Muscle layer of colon (tissue), 2 donors: ENCODE measurements at regions not wholly inside any gene's neighbourhood (a gene's known extent, or its start where the extent isn't known, plus 50 kb on each side); places are given as distances from the start of the nearest gene placed in this dataset.

Source experiments
- H3K27ac ChIP-seq: one replicate; pipeline ENCODE4 v1.7.0; 2013; ENCODE audit warnings: low read depth, mild to moderate bottlenecking, low read length, moderate library complexity
- H3K27me3 ChIP-seq, 2 donors: one replicate each; pipeline ENCODE4 v1.7.0; 2013; ENCODE audit warnings: low read length in 2 of 2, mild to moderate bottlenecking in 2 of 2; ENCODE audit not compliant: insufficient read depth in 2 of 2, control insufficient read depth in 1 of 2
- H3K36me3 ChIP-seq: one replicate; pipeline ENCODE4 v1.7.0; 2013; ENCODE audit warnings: mild to moderate bottlenecking, low read length; ENCODE audit not compliant: insufficient read depth
- H3K4me1 ChIP-seq: one replicate; pipeline ENCODE4 v1.7.0; 2013; ENCODE audit warnings: mild to moderate bottlenecking, low read length; ENCODE audit not compliant: insufficient read depth
- H3K4me3 ChIP-seq, 2 donors: one replicate each; pipeline ENCODE4 v1.7.0; 2013; ENCODE audit warnings: low read length in 2 of 2, low read depth in 1 of 2, mild to moderate bottlenecking in 1 of 2, moderate library complexity in 1 of 2
- H3K9ac ChIP-seq: one replicate; pipeline ENCODE4 v1.7.0; 2013; ENCODE audit warnings: low read length
- H3K9me3 ChIP-seq: one replicate; pipeline ENCODE4 v1.7.0; 2013; ENCODE audit warnings: mild to moderate bottlenecking, low read length
- donor health status: abdominal sarcoma.
- donor health status: Adenocarcinoma of cecum.

- Histone ChIP-seq H3K4me3 (no peak overlapping the region), H3K9me3 (no peaks in the 10 kb centered on the region), H3K9ac (no peak overlapping the region), H3K36me3 (no peaks in the 10 kb centered on the region), H3K27ac (no peak overlapping the region), H3K27me3 (no peaks in the 10 kb centered on the region), H3K4me1 (no peaks in the 10 kb centered on the region)
Observed at GRCh38 chr13:72041165-72041564, 174.2 kb upstream of the DACH1 start.

- no peaks in the 10 kb centered on the region for H3K4me1 ChIP-seq
- no peaks in the 10 kb centered on the region for H3K9me3 ChIP-seq
- H3K36me3 ChIP-seq = no peaks in the 10 kb centered on the region
- H3K27ac ChIP-seq = no peak overlapping the region
- no peak overlapping the region for H3K9ac ChIP-seq
- no peak overlapping the region for H3K4me3 ChIP-seq
- H3K27me3 ChIP-seq = no peaks in the 10 kb centered on the region
Observed at GRCh38 chr13:72039126-72039525, 172.1 kb upstream of the DACH1 start.

GRCh38 chr13:72029981-72030380 lies 163.0 kb upstream of the DACH1 start:
- Histone ChIP-seq H3K4me1 (no peaks in the 10 kb centered on the region), H3K9ac (no peak overlapping the region), H3K9me3 (no peaks in the 10 kb centered on the region), H3K36me3 (no peaks in the 10 kb centered on the region), H3K27me3 (no peaks in the 10 kb centered on the region), H3K27ac (no peak overlapping the region), H3K4me3 (no peak overlapping the region)

- Histone ChIP-seq H3K36me3 (no peaks in the 10 kb centered on the region), H3K9me3 (no peaks in the 10 kb centered on the region), H3K4me3 (no peak overlapping the region), H3K9ac (no peak overlapping the region), H3K27ac (no peak overlapping the region), H3K4me1 (no peaks in the 10 kb centered on the region), H3K27me3 (no peaks in the 10 kb centered on the region)
Observed at GRCh38 chr13:72025836-72026235, 158.8 kb upstream of the DACH1 start.

- Histone ChIP-seq H3K36me3 (no peaks in the 10 kb centered on the region), H3K9me3 (no peaks in the 10 kb centered on the region), H3K4me3 (no peak overlapping the region), H3K4me1 (no peaks in the 10 kb centered on the region), H3K27me3 (no peaks in the 10 kb centered on the region), H3K27ac (no peak overlapping the region), H3K9ac (no peak overlapping the region)
Observed at GRCh38 chr13:72023895-72024294, 156.9 kb upstream of the DACH1 start.

GRCh38 chr13:72005455-72005854 lies 138.5 kb upstream of the DACH1 start:
- no peaks in the 10 kb centered on the region for H3K27me3 ChIP-seq
- H3K36me3 ChIP-seq = no peaks in the 10 kb centered on the region
- H3K4me3 ChIP-seq = no peak overlapping the region
- no peak overlapping the region for H3K27ac ChIP-seq
- no peaks in the 10 kb centered on the region for H3K4me1 ChIP-seq
- no peak overlapping the region for H3K9ac ChIP-seq
- H3K9me3 ChIP-seq = no peaks in the 10 kb centered on the region

- Histone ChIP-seq H3K9ac (no peak overlapping the region), H3K27ac (no peak overlapping the region), H3K9me3 (no peaks in the 10 kb centered on the region), H3K27me3 (no peaks in the 10 kb centered on the region), H3K36me3 (no peaks in the 10 kb centered on the region), H3K4me3 (no peak overlapping the region), H3K4me1 (no peaks in the 10 kb centered on the region)
Observed at GRCh38 chr13:72004784-72005374, 137.9 kb upstream of the DACH1 start.

GRCh38 chr13:72004246-72004645 lies 137.2 kb upstream of the DACH1 start:
- Histone ChIP-seq H3K4me3 (no peak overlapping the region), H3K9me3 (peaks cover 3% of the 10 kb centered on the region), H3K27me3 (no peaks in the 10 kb centered on the region), H3K27ac (no peak overlapping the region), H3K9ac (no peak overlapping the region), H3K36me3 (no peaks in the 10 kb centered on the region), H3K4me1 (no peaks in the 10 kb centered on the region)

- H3K4me3 ChIP-seq = no peak overlapping the region
- no peak overlapping the region for H3K27ac ChIP-seq
- H3K4me1 ChIP-seq = no peaks in the 10 kb centered on the region
- no peaks in the 10 kb centered on the region for H3K27me3 ChIP-seq
- no peak overlapping the region for H3K9ac ChIP-seq
- no peaks in the 10 kb centered on the region for H3K36me3 ChIP-seq
- H3K9me3 ChIP-seq = peaks cover 5% of the 10 kb centered on the region
Observed at GRCh38 chr13:71998223-71998622, 131.2 kb upstream of the DACH1 start.

GRCh38 chr13:71979616-71980015 lies 112.6 kb upstream of the DACH1 start:
- Histone ChIP-seq H3K27ac (no peak overlapping the region), H3K4me3 (no peak overlapping the region), H3K27me3 (no peaks in the 10 kb centered on the region), H3K4me1 (no peaks in the 10 kb centered on the region), H3K9ac (no peak overlapping the region), H3K36me3 (no peaks in the 10 kb centered on the region), H3K9me3 (no peaks in the 10 kb centered on the region)

- no peak overlapping the region for H3K4me3 ChIP-seq
- H3K27ac ChIP-seq = no peak overlapping the region
Observed at GRCh38 chr13:71977028-71977427, 110.0 kb upstream of the DACH1 start.

GRCh38 chr13:71967990-71968389 lies 101.0 kb upstream of the DACH1 start:
- H3K27ac ChIP-seq = no peak overlapping the region
- no peaks in the 10 kb centered on the region for H3K4me1 ChIP-seq
- H3K27me3 ChIP-seq = no peaks in the 10 kb centered on the region
- H3K9me3 ChIP-seq = no peaks in the 10 kb centered on the region
- no peak overlapping the region for H3K9ac ChIP-seq
- H3K36me3 ChIP-seq = no peaks in the 10 kb centered on the region
- no peak overlapping the region for H3K4me3 ChIP-seq

More at GRCh38 chr13:71977028-71977427, 110.0 kb upstream of the DACH1 start:
- Histone ChIP-seq H3K36me3 (no peaks in the 10 kb centered on the region), H3K27me3 (no peaks in the 10 kb centered on the region), H3K4me1 (no peaks in the 10 kb centered on the region), H3K9me3 (no peaks in the 10 kb centered on the region), H3K9ac (no peak overlapping the region)
